C4-2B (cell line): ENCODE measurements at regions not wholly inside any gene's neighbourhood (a gene's known extent, or its start where the extent isn't known, plus 50 kb on each side); places are given as distances from the start of the nearest gene placed in this dataset.

ENCODE experiments used
- H3K27ac ChIP-seq: fragments of 450-650 bp; 2 replicates; pipeline ENCODE4 v1.5.1; 2017
- ZFX ChIP-seq: fragments of 450-650 bp; IDR thresholded peaks from 2 replicates; pipeline ENCODE4 v1.6.1; 2017
- TF ChIP-seq, protein P1 (sequence below): fragments of 450-650 bp; conservative IDR thresholded peaks from 2 replicates; pipeline ENCODE4 v1.5.1; 2017; ENCODE audit warnings: mild to moderate bottlenecking

DNA sequence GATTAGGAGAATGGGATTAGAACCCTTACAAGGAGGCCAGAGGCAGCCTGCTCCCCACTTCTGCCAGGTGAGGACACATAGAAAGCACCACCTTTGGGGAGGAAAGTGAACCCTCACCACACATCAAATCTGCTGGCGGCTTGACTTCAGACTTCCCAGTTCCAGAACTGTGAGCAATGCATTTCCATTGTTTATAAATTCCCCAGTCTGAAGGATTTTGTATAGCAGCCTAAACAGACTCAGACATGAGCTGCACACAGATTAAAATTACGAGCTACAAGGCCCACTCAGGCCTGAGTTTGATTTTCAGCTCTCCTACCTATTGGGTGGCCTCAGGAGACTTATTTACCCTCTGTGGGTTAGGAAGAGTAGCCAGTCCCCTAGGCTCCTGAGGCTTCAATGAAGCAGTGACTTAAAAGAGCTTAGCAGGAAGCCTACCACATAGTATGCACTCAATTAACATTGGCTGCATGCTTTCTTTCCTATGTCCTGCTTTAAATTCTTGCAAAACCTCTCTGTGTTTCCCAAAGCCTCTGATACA lies 350.7 kb upstream of the ZMIZ1 start:
- no peak overlapping the region for H3K27ac ChIP-seq
- TF ChIP-seq, protein P1, sequence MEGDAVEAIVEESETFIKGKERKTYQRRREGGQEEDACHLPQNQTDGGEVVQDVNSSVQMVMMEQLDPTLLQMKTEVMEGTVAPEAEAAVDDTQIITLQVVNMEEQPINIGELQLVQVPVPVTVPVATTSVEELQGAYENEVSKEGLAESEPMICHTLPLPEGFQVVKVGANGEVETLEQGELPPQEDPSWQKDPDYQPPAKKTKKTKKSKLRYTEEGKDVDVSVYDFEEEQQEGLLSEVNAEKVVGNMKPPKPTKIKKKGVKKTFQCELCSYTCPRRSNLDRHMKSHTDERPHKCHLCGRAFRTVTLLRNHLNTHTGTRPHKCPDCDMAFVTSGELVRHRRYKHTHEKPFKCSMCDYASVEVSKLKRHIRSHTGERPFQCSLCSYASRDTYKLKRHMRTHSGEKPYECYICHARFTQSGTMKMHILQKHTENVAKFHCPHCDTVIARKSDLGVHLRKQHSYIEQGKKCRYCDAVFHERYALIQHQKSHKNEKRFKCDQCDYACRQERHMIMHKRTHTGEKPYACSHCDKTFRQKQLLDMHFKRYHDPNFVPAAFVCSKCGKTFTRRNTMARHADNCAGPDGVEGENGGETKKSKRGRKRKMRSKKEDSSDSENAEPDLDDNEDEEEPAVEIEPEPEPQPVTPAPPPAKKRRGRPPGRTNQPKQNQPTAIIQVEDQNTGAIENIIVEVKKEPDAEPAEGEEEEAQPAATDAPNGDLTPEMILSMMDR = no peak
- no peak for TF ChIP-seq ZFX

DNA sequence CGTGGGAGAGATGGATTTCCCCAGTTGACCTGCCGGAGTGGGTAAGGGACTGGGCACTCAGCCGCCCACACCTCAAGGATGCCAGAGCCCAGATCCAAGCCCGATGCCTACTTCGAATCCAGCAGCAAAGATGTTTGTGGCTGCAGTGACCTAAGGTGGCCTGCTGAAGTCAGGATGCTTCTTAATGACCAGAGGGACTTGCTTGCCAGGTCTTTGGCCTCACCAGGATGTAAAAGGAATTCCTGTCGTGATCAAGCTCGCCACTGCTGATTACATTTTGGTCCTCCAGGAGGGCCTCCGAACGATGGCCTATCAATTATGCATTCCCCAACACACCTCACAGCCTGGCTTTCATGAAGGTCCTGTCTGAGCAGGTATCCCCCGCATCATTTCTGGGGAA lies 349.5 kb upstream of the ZMIZ1 start:
- H3K27ac ChIP-seq = no peak overlapping the region
- TF ChIP-seq, protein P1 = no peak
- TF ChIP-seq ZFX = no peak

DNA sequence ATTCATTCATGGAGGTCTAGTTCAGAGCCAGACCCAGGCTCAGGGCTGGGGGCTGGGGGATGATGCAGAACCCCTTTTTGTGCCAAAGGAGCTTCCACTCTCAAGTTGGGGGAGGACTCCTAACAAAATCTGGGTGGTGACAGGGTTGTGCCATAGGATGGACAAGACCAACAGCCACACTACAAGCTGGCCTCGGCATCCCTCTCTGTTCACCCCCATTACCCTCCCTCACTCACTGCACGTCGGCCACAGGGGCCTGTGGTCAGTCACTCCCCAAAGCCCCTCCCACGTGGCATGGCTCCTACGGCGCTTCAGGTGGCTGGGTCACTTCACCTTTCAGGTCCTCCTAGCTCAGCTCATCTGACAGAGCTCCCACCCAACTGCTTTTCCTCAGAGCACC lies 348.7 kb upstream of the ZMIZ1 start:
- no peak for TF ChIP-seq ZFX
- TF ChIP-seq, protein P1 = no peak

DNA sequence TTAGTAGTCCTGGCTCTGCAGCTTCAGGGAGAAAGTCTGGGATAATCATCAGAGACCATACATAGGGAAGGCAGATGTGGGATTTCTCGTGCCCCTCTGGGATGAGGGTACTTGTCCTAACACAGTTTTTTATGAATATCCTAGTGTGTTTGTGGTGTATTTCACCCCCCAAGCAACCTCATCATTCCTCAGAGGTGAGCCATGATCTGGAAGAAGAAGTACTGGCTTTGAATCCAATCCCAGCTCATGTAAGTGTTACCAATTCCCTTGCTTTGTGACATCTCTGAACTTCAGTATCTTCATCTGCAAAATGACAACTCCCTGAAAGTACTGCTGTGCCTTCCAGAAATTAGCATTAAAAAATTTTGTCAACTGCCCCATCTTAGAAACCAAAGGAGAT lies 347.5 kb upstream of the ZMIZ1 start:
- TF ChIP-seq ZFX = no peak
- TF ChIP-seq, protein P1 = no peak
- no peak overlapping the region for H3K27ac ChIP-seq

More for the DNA sequence above, 348.7 kb upstream of the ZMIZ1 start:
- no peak overlapping the region for H3K27ac ChIP-seq

DNA sequence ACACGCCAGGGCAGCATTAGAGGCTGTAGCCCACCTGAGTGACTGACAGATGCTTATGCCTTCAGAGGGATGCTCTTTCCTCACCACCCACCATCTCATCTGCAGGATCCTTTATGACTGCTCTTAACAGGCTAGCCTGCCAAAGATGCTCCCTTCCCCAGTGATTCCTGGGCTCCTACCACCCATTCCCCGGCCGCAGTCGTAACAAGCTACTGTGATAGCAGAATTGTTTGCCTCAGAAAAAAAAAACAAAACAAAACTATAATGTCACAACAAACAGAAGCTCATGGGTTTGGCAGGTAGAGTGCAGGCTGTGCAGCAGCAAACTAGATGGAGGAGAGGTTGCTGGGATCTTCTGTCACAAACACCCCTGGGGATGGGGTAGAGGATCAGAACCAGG lies 343.9 kb upstream of the ZMIZ1 start:
- TF ChIP-seq, protein P1 = no peak
- no peak for TF ChIP-seq ZFX
- H3K27ac ChIP-seq = no peak overlapping the region

DNA sequence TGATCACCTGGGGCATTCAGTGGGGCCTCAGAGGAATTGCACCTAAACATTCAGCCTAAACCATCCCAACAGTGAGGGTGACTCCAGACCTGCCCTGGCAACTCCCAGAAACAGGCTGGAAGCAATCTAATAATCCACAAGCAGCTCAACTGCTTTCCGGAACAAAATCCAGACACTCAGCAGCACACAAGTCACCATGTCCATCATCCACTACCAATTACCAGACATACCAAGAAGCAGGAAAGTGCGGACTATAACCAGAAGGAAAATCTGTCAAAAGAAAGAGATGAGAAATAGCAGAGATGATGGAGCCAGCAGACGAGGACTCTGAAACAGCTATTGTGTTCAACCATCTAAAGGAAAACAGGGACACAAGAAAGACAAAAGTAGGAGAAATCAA lies 342.6 kb upstream of the ZMIZ1 start:
- TF ChIP-seq, protein P1 = no peak
- TF ChIP-seq ZFX = no peak
- no peak overlapping the region for H3K27ac ChIP-seq

DNA sequence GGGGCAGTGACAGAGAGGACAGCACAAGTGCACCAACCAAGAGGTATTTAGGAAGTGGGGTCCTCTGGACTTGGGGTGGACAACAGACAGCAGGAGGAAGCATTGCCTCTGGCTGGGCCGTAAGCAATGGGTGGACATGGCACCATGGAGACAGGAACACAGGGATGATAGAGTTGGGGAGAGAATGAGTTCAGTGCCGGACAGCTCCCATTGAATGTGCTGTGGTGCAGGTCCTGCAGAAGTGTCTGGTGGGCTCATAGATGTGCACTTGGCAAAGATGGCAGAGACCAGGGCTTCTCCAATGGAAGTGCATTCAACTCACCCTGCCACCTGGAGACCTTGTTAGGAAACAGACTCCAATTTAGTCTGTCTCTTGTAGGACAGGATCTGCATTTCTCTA lies 341.5 kb upstream of the ZMIZ1 start:
- TF ChIP-seq ZFX = no peak
- TF ChIP-seq, protein P1 = no peak
- H3K27ac ChIP-seq = no peak overlapping the region
